ENCODE measurements at regions not wholly inside any gene's neighbourhood (a gene's known extent, or its start where the extent isn't known, plus 50 kb on each side); places are given as distances from the start of the nearest gene placed in this dataset.

- POLR2A ChIA-PET: no interaction called here
Observed at GRCh38 chr13:76621705-76622104, 264.5 kb downstream of the KCTD12 start.

More at GRCh38 chr13:76621705-76622104, 264.5 kb downstream of the KCTD12 start:
- Histone ChIP-seq H3K9me3 (replicated peaks; ENCODE audit: control insufficient read depth, insufficient read depth, low read length) (no peaks in the 10 kb centered on the region), H3K4me3 (replicated peaks in 1 of 3; ENCODE audit: insufficient read depth in 1 of 3, low read depth in 1 of 3, low read length in 3 of 3) (no peak overlapping the region), H3K27ac (ENCODE audit: insufficient read depth, low read depth, low read length) (no peak overlapping the region), H3K79me2 (ENCODE audit: control insufficient read depth, insufficient read depth, low read length) (no peaks in the 10 kb centered on the region), H3K27me3 (ENCODE audit: control insufficient read depth in 2 of 2, insufficient read depth in 2 of 2, low read length in 2 of 2) (peaks cover 3% of the 10 kb centered on the region in 2 experiments), H4K20me1 (replicated peaks; ENCODE audit: control insufficient read depth, extremely low read depth, insufficient read depth, low read length) (no peaks in the 10 kb centered on the region), H3K4me2 (ENCODE audit: insufficient read depth, low read length) (no peak overlapping the region), H3K4me1 (ENCODE audit: control insufficient read depth, extremely low read depth, insufficient read depth, low read length) (no peaks in the 10 kb centered on the region), H3K9me1 (replicated peaks; ENCODE audit: control insufficient read depth, extremely low read depth, insufficient read depth, low read length) (no peaks in the 10 kb centered on the region), H2AFZ (ENCODE audit: low read depth, low read length) (no peak overlapping the region), H3K9ac (replicated peaks; ENCODE audit: extremely low read depth, insufficient read depth, low read length) (no peak overlapping the region), H3K36me3 (ENCODE audit: control insufficient read depth in 2 of 2, extremely low read depth in 1 of 2, insufficient read depth in 2 of 2, low read length in 2 of 2) (no peaks in the 10 kb centered on the region)
- dilution Hi-C loops (cut with MboI; ENCODE audit: extremely low pct_ligation_motif_present, low sequenced_read_pairs) (no loop called here), intact Hi-C loops (cut with micrococcal nuclease) (no loop called here)
- no TSS peak for BruUV-seq (replicated peaks)
- FAIRE-seq: no peak
- no peak for DNase-seq (ENCODE audit: low read depth, low spot score)
- CTCF ChIA-PET: no interaction called here
- no peak for TF ChIP-seq POLR2AphosphoS5 (IDR thresholded peaks at IDR 0.05; ENCODE audit: insufficient read depth, low read depth, low read length)
- TF ChIP-seq FOS (IDR thresholded peaks at IDR 0.05; ENCODE audit: borderline replicate concordance, insufficient read depth, low read length): no peak
- TF ChIP-seq MYC (IDR thresholded peaks at IDR 0.05; ENCODE audit: low read depth, low read length): no peak
- no peak for TF ChIP-seq JUN (IDR thresholded peaks at IDR 0.05; ENCODE audit: borderline replicate concordance, insufficient read depth, insufficient read length, low read depth)
- TF ChIP-seq POLR2A (IDR thresholded peaks at IDR 0.05; ENCODE audit: low read depth, low read length): no peak
- no peak for TF ChIP-seq EZH2 (IDR thresholded peaks at IDR 0.05; ENCODE audit: borderline replicate concordance, low read depth, low read length, severe bottlenecking)
- no peak for TF ChIP-seq GATA2 (IDR thresholded peaks at IDR 0.05; ENCODE audit: insufficient read depth, insufficient read length, low read depth, low read length)
- TF ChIP-seq, protein P1, sequence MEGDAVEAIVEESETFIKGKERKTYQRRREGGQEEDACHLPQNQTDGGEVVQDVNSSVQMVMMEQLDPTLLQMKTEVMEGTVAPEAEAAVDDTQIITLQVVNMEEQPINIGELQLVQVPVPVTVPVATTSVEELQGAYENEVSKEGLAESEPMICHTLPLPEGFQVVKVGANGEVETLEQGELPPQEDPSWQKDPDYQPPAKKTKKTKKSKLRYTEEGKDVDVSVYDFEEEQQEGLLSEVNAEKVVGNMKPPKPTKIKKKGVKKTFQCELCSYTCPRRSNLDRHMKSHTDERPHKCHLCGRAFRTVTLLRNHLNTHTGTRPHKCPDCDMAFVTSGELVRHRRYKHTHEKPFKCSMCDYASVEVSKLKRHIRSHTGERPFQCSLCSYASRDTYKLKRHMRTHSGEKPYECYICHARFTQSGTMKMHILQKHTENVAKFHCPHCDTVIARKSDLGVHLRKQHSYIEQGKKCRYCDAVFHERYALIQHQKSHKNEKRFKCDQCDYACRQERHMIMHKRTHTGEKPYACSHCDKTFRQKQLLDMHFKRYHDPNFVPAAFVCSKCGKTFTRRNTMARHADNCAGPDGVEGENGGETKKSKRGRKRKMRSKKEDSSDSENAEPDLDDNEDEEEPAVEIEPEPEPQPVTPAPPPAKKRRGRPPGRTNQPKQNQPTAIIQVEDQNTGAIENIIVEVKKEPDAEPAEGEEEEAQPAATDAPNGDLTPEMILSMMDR (IDR thresholded peaks at IDR 0.05; ENCODE audit: extremely low read depth in 1 of 2, insufficient read depth in 1 of 2, low read depth in 1 of 2, low read length in 2 of 2): no peak
- TF ChIP-seq MAX (IDR thresholded peaks at IDR 0.05; ENCODE audit: insufficient read depth, insufficient read length): no peak

Data from endothelial cell of umbilical vein (primary cell).